ENCODE measurements at regions not wholly inside any gene's neighbourhood (a gene's known extent, or its start where the extent isn't known, plus 50 kb on each side); places are given as distances from the start of the nearest gene placed in this dataset.
"Not testable (repeated sequence)": the region's sequence is repeated elsewhere in the genome, so short reads cannot be mapped to it uniquely, and the experiment has no call there.

- Mint-ChIP-seq H3K27ac (no peak overlapping the region), H3K4me3 (no peak overlapping the region), H3K4me1 (no peaks in the 10 kb centered on the region), H3K36me3 (ENCODE audit: low read depth) (no peaks in the 10 kb centered on the region), H3K27me3 (no peaks in the 10 kb centered on the region)
- DNase-seq, result no peak
- no peak for ATAC-seq
- H3K9me3 ChIP-seq (ENCODE audit: control insufficient read depth, low read length, poor library complexity, severe bottlenecking), result no peaks in the 10 kb centered on the region
Measured at GRCh38 chr5:2841208-2841607, 89.7 kb upstream of the IRX2 start.

- no peak overlapping the region for H3K4me3 Mint-ChIP-seq
Measured at GRCh38 chr5:2840372-2840915, 89.0 kb upstream of the IRX2 start.

DNA sequence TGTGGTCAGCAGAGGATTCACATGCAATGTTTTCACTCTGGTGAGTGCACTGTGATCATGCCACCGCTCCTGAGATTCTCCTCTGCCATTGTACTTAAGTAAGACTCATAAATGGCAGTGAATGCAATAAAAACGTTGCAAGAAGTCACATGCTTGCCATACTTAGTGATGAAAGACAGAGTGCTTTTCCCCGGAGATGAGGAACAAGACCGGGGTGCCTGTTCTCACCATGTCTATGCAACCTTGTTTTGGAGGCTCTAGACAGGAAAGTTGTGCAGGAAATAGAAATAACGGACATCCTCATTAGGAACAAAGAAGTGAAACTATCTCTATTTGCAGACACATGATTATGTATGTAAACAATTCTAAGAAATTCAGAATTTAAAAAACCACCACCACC lies 84.7 kb upstream of the IRX2 start:
- H3K27ac Mint-ChIP-seq, result no peak overlapping the region
- H3K4me3 Mint-ChIP-seq, result no peak overlapping the region
- DNase-seq, result no peak
- ATAC-seq, result no peak
- no peaks in the 10 kb centered on the region for H3K36me3 Mint-ChIP-seq (ENCODE audit: low read depth)
- H3K9me3 ChIP-seq (ENCODE audit: control insufficient read depth, low read length, poor library complexity, severe bottlenecking), result no peaks in the 10 kb centered on the region
- no peaks in the 10 kb centered on the region for H3K4me1 Mint-ChIP-seq
- no peaks in the 10 kb centered on the region for H3K27me3 Mint-ChIP-seq

More at GRCh38 chr5:2840372-2840915, 89.0 kb upstream of the IRX2 start:
- H3K36me3 Mint-ChIP-seq (ENCODE audit: low read depth), result no peaks in the 10 kb centered on the region
- H3K9me3 ChIP-seq (ENCODE audit: control insufficient read depth, low read length, poor library complexity, severe bottlenecking), result no peaks in the 10 kb centered on the region
- no peaks in the 10 kb centered on the region for H3K4me1 Mint-ChIP-seq
- DNase-seq (no peak), ATAC-seq (no peak)
- H3K27ac Mint-ChIP-seq, result no peak overlapping the region
- no peaks in the 10 kb centered on the region for H3K27me3 Mint-ChIP-seq

- H3K9me3 ChIP-seq (ENCODE audit: control insufficient read depth, low read length, poor library complexity, severe bottlenecking), result no peaks in the 10 kb centered on the region
- DNase-seq (no peak), ATAC-seq (no peak)
- Mint-ChIP-seq H3K4me1 (no peaks in the 10 kb centered on the region), H3K36me3 (ENCODE audit: low read depth) (no peaks in the 10 kb centered on the region), H3K27me3 (no peaks in the 10 kb centered on the region), H3K4me3 (no peak overlapping the region), H3K27ac (no peak overlapping the region)
Measured at GRCh38 chr5:2833556-2833955, 82.1 kb upstream of the IRX2 start.

DNA sequence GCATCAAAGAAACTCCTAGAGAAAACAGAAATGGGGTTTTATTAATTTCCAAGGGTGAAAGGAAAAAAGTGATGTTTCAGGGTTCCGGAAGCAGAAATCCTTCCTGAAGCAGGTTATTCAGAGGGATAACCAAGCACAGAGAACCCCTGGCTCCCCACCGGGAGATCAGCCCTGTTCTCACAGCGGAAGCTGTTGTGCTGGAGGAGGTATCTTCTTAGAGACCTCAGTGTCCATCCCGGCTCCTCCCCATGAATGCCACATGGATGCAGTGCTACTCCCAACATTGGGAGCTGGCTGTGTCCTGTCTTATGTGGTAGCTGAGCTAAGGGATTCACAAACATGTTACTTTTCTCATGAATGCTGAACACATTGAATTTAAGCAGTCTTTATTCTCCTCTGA lies 80.9 kb upstream of the IRX2 start:
- no peaks in the 10 kb centered on the region for H3K9me3 ChIP-seq (ENCODE audit: control insufficient read depth, low read length, poor library complexity, severe bottlenecking)
- H3K36me3 Mint-ChIP-seq (ENCODE audit: low read depth), result no peaks in the 10 kb centered on the region
- H3K27me3 Mint-ChIP-seq, result no peaks in the 10 kb centered on the region
- no peak for DNase-seq
- no peak overlapping the region for H3K27ac Mint-ChIP-seq
- ATAC-seq, result no peak
- no peak overlapping the region for H3K4me3 Mint-ChIP-seq
- no peaks in the 10 kb centered on the region for H3K4me1 Mint-ChIP-seq

GRCh38 chr5:2829239-2829638 lies 77.8 kb upstream of the IRX2 start:
- no peaks in the 10 kb centered on the region for H3K4me1 Mint-ChIP-seq
- H3K36me3 Mint-ChIP-seq (ENCODE audit: low read depth), result no peaks in the 10 kb centered on the region
- no peaks in the 10 kb centered on the region for H3K27me3 Mint-ChIP-seq
- ATAC-seq (no peak), DNase-seq (no peak)
- no peak overlapping the region for H3K27ac Mint-ChIP-seq
- H3K9me3 ChIP-seq (ENCODE audit: control insufficient read depth, low read length, poor library complexity, severe bottlenecking), result no peaks in the 10 kb centered on the region
- no peak overlapping the region for H3K4me3 Mint-ChIP-seq

DNA sequence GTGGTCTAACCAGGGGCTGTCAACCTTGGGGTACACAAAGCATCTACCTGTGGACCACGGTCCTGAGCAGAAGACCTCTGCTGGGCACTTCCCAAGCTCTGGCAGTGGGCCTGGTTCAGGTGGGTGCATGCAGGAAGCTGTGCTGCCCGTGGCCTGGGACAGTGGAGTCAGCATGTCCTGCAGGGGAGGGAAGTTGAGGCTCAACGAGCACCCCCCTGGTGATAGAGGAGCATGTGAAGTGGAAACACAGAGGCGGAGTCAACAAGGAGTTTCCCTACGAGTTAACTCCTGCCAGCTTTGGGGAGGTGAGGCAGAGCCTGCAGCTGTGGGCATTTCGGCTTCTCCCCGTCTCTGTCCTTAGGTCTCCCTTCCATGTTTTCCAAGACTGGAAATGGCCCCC lies 67.5 kb upstream of the IRX2 start:
- no peak overlapping the region for H3K27ac Mint-ChIP-seq
- no peaks in the 10 kb centered on the region for H3K27me3 Mint-ChIP-seq
- DNase-seq (no peak), ATAC-seq (no peak)
- H3K4me3 Mint-ChIP-seq, result no peak overlapping the region
- no peaks in the 10 kb centered on the region for H3K4me1 Mint-ChIP-seq
- H3K9me3 ChIP-seq (ENCODE audit: control insufficient read depth, low read length, poor library complexity, severe bottlenecking), result no peaks in the 10 kb centered on the region
- H3K36me3 Mint-ChIP-seq (ENCODE audit: low read depth), result no peaks in the 10 kb centered on the region

GRCh38 chr5:2817031-2817603 lies 65.6 kb upstream of the IRX2 start:
- ATAC-seq, result no peak
- H3K27me3 Mint-ChIP-seq, result no peaks in the 10 kb centered on the region
- no peak for DNase-seq
- H3K27ac Mint-ChIP-seq, result no peak overlapping the region
- H3K9me3 ChIP-seq (ENCODE audit: control insufficient read depth, low read length, poor library complexity, severe bottlenecking), result no peaks in the 10 kb centered on the region
- no peaks in the 10 kb centered on the region for H3K4me1 Mint-ChIP-seq
- H3K4me3 Mint-ChIP-seq, result no peak overlapping the region
- no peaks in the 10 kb centered on the region for H3K36me3 Mint-ChIP-seq (ENCODE audit: low read depth)

GRCh38 chr5:2813678-2814077 lies 62.2 kb upstream of the IRX2 start:
- DNase-seq (no peak), ATAC-seq (no peak)
- Mint-ChIP-seq H3K4me3 (no peak overlapping the region), H3K27me3 (no peaks in the 10 kb centered on the region), H3K36me3 (ENCODE audit: low read depth) (no peaks in the 10 kb centered on the region), H3K27ac (no peak overlapping the region), H3K4me1 (no peaks in the 10 kb centered on the region)
- no peaks in the 10 kb centered on the region for H3K9me3 ChIP-seq (ENCODE audit: control insufficient read depth, low read length, poor library complexity, severe bottlenecking)

GRCh38 chr5:2810644-2811043 lies 59.2 kb upstream of the IRX2 start:
- no peak for DNase-seq
- H3K4me1 Mint-ChIP-seq, result no peaks in the 10 kb centered on the region
- no peaks in the 10 kb centered on the region for H3K9me3 ChIP-seq (ENCODE audit: control insufficient read depth, low read length, poor library complexity, severe bottlenecking)
- no peak overlapping the region for H3K27ac Mint-ChIP-seq
- ATAC-seq, result no peak
- H3K4me3 Mint-ChIP-seq, result no peak overlapping the region
- no peaks in the 10 kb centered on the region for H3K36me3 Mint-ChIP-seq (ENCODE audit: low read depth)
- H3K27me3 Mint-ChIP-seq, result no peaks in the 10 kb centered on the region

DNA sequence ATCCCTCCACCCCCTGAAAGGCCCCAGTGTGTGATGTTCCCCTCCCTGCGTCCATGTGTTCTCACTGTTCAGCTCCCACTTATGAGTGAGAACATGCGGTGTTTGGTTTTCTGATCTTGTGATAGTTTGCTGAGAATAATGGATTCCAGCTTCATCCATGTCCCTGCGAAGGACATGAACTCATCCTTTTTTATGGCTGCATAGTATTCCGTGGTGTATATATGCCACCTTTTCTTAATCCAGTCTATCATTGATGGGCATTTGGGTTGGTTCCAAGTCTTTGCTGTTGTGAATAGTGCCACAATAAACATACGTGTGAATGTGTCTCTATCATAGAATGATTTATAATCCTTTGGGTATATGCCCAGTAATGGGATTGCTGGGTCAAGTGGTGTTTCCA lies 55.8 kb upstream of the IRX2 start:
- H3K4me1 Mint-ChIP-seq; H3K4me3 Mint-ChIP-seq; H3K36me3 Mint-ChIP-seq (ENCODE audit: low read depth); H3K27ac Mint-ChIP-seq; H3K9me3 ChIP-seq (ENCODE audit: control insufficient read depth, low read length, poor library complexity, severe bottlenecking); ATAC-seq; DNase-seq; H3K27me3 Mint-ChIP-seq: not testable (repeated sequence)

- H3K9me3 ChIP-seq (ENCODE audit: control insufficient read depth, low read length, poor library complexity, severe bottlenecking), result no peaks in the 10 kb centered on the region
- no peak for DNase-seq
- ATAC-seq, result no peak
- no peak overlapping the region for H3K27ac Mint-ChIP-seq
- no peaks in the 10 kb centered on the region for H3K27me3 Mint-ChIP-seq
- H3K4me1 Mint-ChIP-seq, result no peaks in the 10 kb centered on the region
- no peak overlapping the region for H3K4me3 Mint-ChIP-seq
- no peaks in the 10 kb centered on the region for H3K36me3 Mint-ChIP-seq (ENCODE audit: low read depth)
Measured at GRCh38 chr5:2806176-2806575, 54.7 kb upstream of the IRX2 start.

GRCh38 chr5:2805080-2805479 lies 53.6 kb upstream of the IRX2 start:
- H3K27ac Mint-ChIP-seq, result no peak overlapping the region
- H3K4me1 Mint-ChIP-seq, result no peaks in the 10 kb centered on the region
- DNase-seq (no peak), ATAC-seq (no peak)
- no peaks in the 10 kb centered on the region for H3K36me3 Mint-ChIP-seq (ENCODE audit: low read depth)
- no peaks in the 10 kb centered on the region for H3K27me3 Mint-ChIP-seq
- no peak overlapping the region for H3K4me3 Mint-ChIP-seq
- H3K9me3 ChIP-seq (ENCODE audit: control insufficient read depth, low read length, poor library complexity, severe bottlenecking), result no peaks in the 10 kb centered on the region

- Mint-ChIP-seq H3K4me1 (no peaks in the 10 kb centered on the region), H3K36me3 (ENCODE audit: low read depth) (no peaks in the 10 kb centered on the region)
Measured at GRCh38 chr5:2803751-2804150, 52.3 kb upstream of the IRX2 start.

More at GRCh38 chr5:2803751-2804150, 52.3 kb upstream of the IRX2 start:
- H3K27me3 Mint-ChIP-seq, result no peaks in the 10 kb centered on the region
- no peak overlapping the region for H3K27ac Mint-ChIP-seq
- DNase-seq (no peak), ATAC-seq (no peak)
- H3K9me3 ChIP-seq (ENCODE audit: control insufficient read depth, low read length, poor library complexity, severe bottlenecking), result no peaks in the 10 kb centered on the region
- no peak overlapping the region for H3K4me3 Mint-ChIP-seq
